ENCODE measurements at regions not wholly inside any gene's neighbourhood (a gene's known extent, or its start where the extent isn't known, plus 50 kb on each side); places are given as distances from the start of the nearest gene placed in this dataset.

DNA sequence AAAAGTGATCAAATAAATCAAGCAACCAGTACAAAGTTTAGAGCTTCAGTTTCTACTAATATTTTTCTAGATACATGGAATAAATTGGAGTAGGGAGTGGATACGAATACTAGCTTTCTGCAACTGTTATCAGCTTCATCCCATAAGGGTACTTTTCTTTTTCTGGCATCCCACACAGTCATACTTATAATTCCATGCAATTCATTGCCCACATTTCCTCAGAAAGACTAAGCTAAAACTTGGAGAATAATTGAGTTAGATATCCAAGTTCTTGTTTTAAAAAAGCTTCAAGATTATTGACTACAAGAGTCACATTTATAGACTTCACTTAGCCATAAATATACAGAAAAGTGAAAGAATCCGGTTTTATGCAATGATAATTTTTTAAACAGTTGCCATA, 186.9 kb downstream of the OLFM4 start:
- TF ChIP-seq, protein P1, sequence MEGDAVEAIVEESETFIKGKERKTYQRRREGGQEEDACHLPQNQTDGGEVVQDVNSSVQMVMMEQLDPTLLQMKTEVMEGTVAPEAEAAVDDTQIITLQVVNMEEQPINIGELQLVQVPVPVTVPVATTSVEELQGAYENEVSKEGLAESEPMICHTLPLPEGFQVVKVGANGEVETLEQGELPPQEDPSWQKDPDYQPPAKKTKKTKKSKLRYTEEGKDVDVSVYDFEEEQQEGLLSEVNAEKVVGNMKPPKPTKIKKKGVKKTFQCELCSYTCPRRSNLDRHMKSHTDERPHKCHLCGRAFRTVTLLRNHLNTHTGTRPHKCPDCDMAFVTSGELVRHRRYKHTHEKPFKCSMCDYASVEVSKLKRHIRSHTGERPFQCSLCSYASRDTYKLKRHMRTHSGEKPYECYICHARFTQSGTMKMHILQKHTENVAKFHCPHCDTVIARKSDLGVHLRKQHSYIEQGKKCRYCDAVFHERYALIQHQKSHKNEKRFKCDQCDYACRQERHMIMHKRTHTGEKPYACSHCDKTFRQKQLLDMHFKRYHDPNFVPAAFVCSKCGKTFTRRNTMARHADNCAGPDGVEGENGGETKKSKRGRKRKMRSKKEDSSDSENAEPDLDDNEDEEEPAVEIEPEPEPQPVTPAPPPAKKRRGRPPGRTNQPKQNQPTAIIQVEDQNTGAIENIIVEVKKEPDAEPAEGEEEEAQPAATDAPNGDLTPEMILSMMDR (IDR thresholded peaks at IDR 0.05; ENCODE audit: extremely low read depth in 1 of 2, insufficient read depth in 1 of 2, low read depth in 1 of 2, low read length in 2 of 2), result no peak
- TF ChIP-seq EZH2 (IDR thresholded peaks at IDR 0.05; ENCODE audit: borderline replicate concordance, low read depth, low read length, severe bottlenecking), result no peak
- TF ChIP-seq, protein P2, sequence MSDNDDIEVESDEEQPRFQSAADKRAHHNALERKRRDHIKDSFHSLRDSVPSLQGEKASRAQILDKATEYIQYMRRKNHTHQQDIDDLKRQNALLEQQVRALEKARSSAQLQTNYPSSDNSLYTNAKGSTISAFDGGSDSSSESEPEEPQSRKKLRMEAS (IDR thresholded peaks at IDR 0.05; ENCODE audit: insufficient read depth, insufficient read length), result no peak
- TF ChIP-seq POLR2A (IDR thresholded peaks at IDR 0.05; ENCODE audit: low read depth, low read length), result no peak
- TF ChIP-seq GATA2 (IDR thresholded peaks at IDR 0.05; ENCODE audit: insufficient read depth, insufficient read length, low read depth, low read length), result no peak
- no peak for TF ChIP-seq POLR2AphosphoS5 (IDR thresholded peaks at IDR 0.05; ENCODE audit: insufficient read depth, low read depth, low read length)
- no peak for TF ChIP-seq MYC (IDR thresholded peaks at IDR 0.05; ENCODE audit: low read depth, low read length)
- no peak for TF ChIP-seq JUN (IDR thresholded peaks at IDR 0.05; ENCODE audit: borderline replicate concordance, insufficient read depth, insufficient read length, low read depth)
